ENCODE measurements at regions not wholly inside any gene's neighbourhood (a gene's known extent, or its start where the extent isn't known, plus 50 kb on each side); places are given as distances from the start of the nearest gene placed in this dataset.

DNA sequence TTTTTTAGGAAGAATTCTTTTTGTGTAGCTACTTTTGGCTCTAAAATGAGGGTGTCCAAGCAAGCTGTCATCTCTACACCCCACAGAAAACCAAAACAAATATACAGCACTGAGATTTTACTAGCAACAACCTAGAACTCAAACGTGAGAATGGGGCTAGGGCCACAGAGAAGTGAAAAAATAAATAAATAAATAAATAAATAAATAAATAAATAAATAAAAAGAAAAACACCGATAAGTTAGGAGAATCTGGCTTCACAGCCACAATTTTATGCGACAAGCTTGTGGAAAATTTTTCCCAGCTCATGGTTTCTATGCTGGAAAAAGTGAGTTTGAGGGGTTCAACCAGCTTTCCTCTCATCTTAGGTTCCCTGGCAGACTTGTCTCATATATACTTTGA, 324.6 kb upstream of the TACR3 start:
- Histone ChIP-seq H4K20me1 (ENCODE audit: insufficient read depth, low read length) (no peaks in the 10 kb centered on the region), H3K36me3 (ENCODE audit: insufficient read depth, low read length) (no peaks in the 10 kb centered on the region), H3K27ac (ENCODE audit: low read depth, low read length, poor library complexity, severe bottlenecking) (no peak overlapping the region), H3K79me2 (ENCODE audit: insufficient read depth, low read depth, low read length) (no peaks in the 10 kb centered on the region), H3K4me1 (ENCODE audit: insufficient read depth, low read length, poor library complexity, severe bottlenecking) (no peaks in the 10 kb centered on the region), H3K4me3 (ENCODE audit: low read depth, low read length, poor library complexity, severe bottlenecking) (no peak overlapping the region), H2AFZ (ENCODE audit: low read length) (no peak overlapping the region), H3K4me2 (ENCODE audit: low read length) (no peak overlapping the region), H3K9me2 (ENCODE audit: insufficient read depth, low read length) (no peaks in the 10 kb centered on the region), H3K9me3 (ENCODE audit: low read length) (no peaks in the 10 kb centered on the region)
- no peak for DNase-seq (ENCODE audit: low spot score)
- ChIA-PET CTCF (ENCODE audit: unreplicated experiment) (no interaction called here), POLR2A (interaction anchor here (0.7 kb wide), 1 partner anchor 213 kb away, joined by 3 read pairs; no protein-coding TSS in a partner anchor)
- BruUV-seq (replicated peaks): no TSS peak
- no peak for TF ChIP-seq EZH2phosphoT487 (IDR thresholded peaks at IDR 0.05; ENCODE audit: borderline replicate concordance, low read depth, low read length)
- TF ChIP-seq CTCF (conservative IDR thresholded peaks at IDR 0.05; ENCODE audit: low read length): no peak
- intact Hi-C loops (cut with micrococcal nuclease; ENCODE audit: unreplicated experiment): no loop called here

- no peaks in the 10 kb centered on the region for H3K36me3 ChIP-seq (ENCODE audit: insufficient read depth, low read length)
- ChIA-PET CTCF (ENCODE audit: unreplicated experiment) (no interaction called here), POLR2A (no interaction called here)
- H3K9me2 ChIP-seq (ENCODE audit: insufficient read depth, low read length): no peaks in the 10 kb centered on the region
- BruUV-seq (replicated peaks): no TSS peak
- H3K79me2 ChIP-seq (ENCODE audit: insufficient read depth, low read depth, low read length): no peaks in the 10 kb centered on the region
- no peaks in the 10 kb centered on the region for H3K9me3 ChIP-seq (ENCODE audit: low read length)
- no peaks in the 10 kb centered on the region for H3K4me1 ChIP-seq (ENCODE audit: insufficient read depth, low read length, poor library complexity, severe bottlenecking)
- intact Hi-C loops (cut with micrococcal nuclease; ENCODE audit: unreplicated experiment): no loop called here
- no peak overlapping the region for H3K27ac ChIP-seq (ENCODE audit: low read depth, low read length, poor library complexity, severe bottlenecking)
- no peak overlapping the region for H2AFZ ChIP-seq (ENCODE audit: low read length)
- TF ChIP-seq CTCF (conservative IDR thresholded peaks at IDR 0.05; ENCODE audit: low read length) (no peak), EZH2phosphoT487 (IDR thresholded peaks at IDR 0.05; ENCODE audit: borderline replicate concordance, low read depth, low read length) (no peak)
- H4K20me1 ChIP-seq (ENCODE audit: insufficient read depth, low read length): no peaks in the 10 kb centered on the region
- no peak overlapping the region for H3K4me3 ChIP-seq (ENCODE audit: low read depth, low read length, poor library complexity, severe bottlenecking)
- no peak overlapping the region for H3K4me2 ChIP-seq (ENCODE audit: low read length)
- no peak for DNase-seq (ENCODE audit: low spot score)
Observed at GRCh38 chr4:104032896-104033295, 313.1 kb upstream of the TACR3 start.

DNA sequence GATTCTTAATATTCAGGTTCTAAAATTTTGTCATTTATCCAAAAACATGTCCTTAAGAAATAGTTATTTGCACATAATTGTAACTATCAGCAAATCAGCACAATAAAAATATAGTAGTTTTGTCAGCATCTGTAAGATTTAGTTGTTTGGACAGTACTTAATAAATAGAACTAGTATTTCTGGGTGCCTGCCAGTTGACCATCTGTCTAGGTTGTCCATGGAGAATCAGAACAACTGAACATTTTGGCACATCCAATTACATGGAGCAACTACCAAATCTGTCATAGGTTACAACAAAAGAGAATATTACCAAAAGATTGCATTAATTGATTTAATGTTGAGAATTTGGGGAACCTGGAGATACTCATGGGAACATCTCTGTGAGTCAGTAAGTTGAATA, 305.5 kb upstream of the TACR3 start:
- CTCF ChIA-PET (ENCODE audit: unreplicated experiment): no interaction called here
- DNase-seq (ENCODE audit: low spot score): no peak
- no TSS peak for BruUV-seq (replicated peaks)

More for the DNA sequence above, 305.5 kb upstream of the TACR3 start:
- intact Hi-C loops (cut with micrococcal nuclease; ENCODE audit: unreplicated experiment): no loop called here
- Histone ChIP-seq H3K9me2 (ENCODE audit: insufficient read depth, low read length) (no peaks in the 10 kb centered on the region), H3K4me1 (ENCODE audit: insufficient read depth, low read length, poor library complexity, severe bottlenecking) (no peaks in the 10 kb centered on the region), H3K79me2 (ENCODE audit: insufficient read depth, low read depth, low read length) (no peaks in the 10 kb centered on the region), H3K36me3 (ENCODE audit: insufficient read depth, low read length) (no peaks in the 10 kb centered on the region), H3K4me2 (ENCODE audit: low read length) (no peak overlapping the region), H4K20me1 (ENCODE audit: insufficient read depth, low read length) (no peaks in the 10 kb centered on the region), H2AFZ (ENCODE audit: low read length) (no peak overlapping the region), H3K27ac (ENCODE audit: low read depth, low read length, poor library complexity, severe bottlenecking) (no peak overlapping the region), H3K4me3 (ENCODE audit: low read depth, low read length, poor library complexity, severe bottlenecking) (no peak overlapping the region), H3K9me3 (ENCODE audit: low read length) (no peaks in the 10 kb centered on the region)
- no peak for TF ChIP-seq CTCF (conservative IDR thresholded peaks at IDR 0.05; ENCODE audit: low read length)
- TF ChIP-seq EZH2phosphoT487 (IDR thresholded peaks at IDR 0.05; ENCODE audit: borderline replicate concordance, low read depth, low read length): no peak
- POLR2A ChIA-PET: no interaction called here

Data from OCI-LY7 (cell line).